ENCODE measurements at regions not wholly inside any gene's neighbourhood (a gene's known extent, or its start where the extent isn't known, plus 50 kb on each side); places are given as distances from the start of the nearest gene placed in this dataset.

GRCh38 chr13:67645874-67646467 is 415.8 kb upstream of the PCDH9 start:
- FAIRE-seq (no peak), ATAC-seq (no peak), DNase-seq (ENCODE audit: low read depth, low spot score) (no peak)
- H3K4me2 ChIP-seq (ENCODE audit: control insufficient read depth, insufficient read depth): no peak overlapping the region
- WGBS (ENCODE audit: insufficient coverage, insufficient replicate concordance, low lambda C conversion rate, missing lambda C conversion rate): 0% methylated on average over 4 of the region's 4 CpGs
- no peak overlapping the region for H3K4me3 ChIP-seq
- H4K20me1 ChIP-seq (ENCODE audit: control insufficient read depth, insufficient read depth): no peaks in the 10 kb centered on the region
- H3K27me3 ChIP-seq (replicated peaks in 1 of 2; ENCODE audit: control insufficient read depth in 2 of 2, insufficient read depth in 2 of 2, low read length in 1 of 2): no peaks in the 10 kb centered on the region
- in situ Hi-C loops (cut with MboI) (no loop called here), intact Hi-C loops (cut with micrococcal nuclease; ENCODE audit: unreplicated experiment) (no loop called here)
- H3K27ac ChIP-seq (ENCODE audit: control insufficient read depth, insufficient read depth): no peak overlapping the region
- no peaks in the 10 kb centered on the region for H3K9me3 ChIP-seq (replicated peaks; ENCODE audit: control insufficient read depth, insufficient read depth, low read length)
- no peak for TF ChIP-seq SPI1 (IDR thresholded peaks at IDR 0.05; ENCODE audit: borderline replicate concordance, insufficient read depth, low read depth, low read length)
- no peaks in the 10 kb centered on the region for H3K79me2 ChIP-seq (ENCODE audit: control insufficient read depth, insufficient read depth, low read length)
- H3K36me3 ChIP-seq (ENCODE audit: control insufficient read depth in 2 of 2, insufficient read depth in 2 of 2, low read length in 1 of 2): no peaks in the 10 kb centered on the region
- ChIA-PET SMC1A (ENCODE audit: uncharacterized antibody, unreplicated experiment) (interaction anchor here (1.1 kb wide), 1 partner anchor 9 kb away, joined by 3 read pairs; no protein-coding TSS in a partner anchor), POLR2A (no interaction called here), CTCF (no interaction called here), RAD21 (ENCODE audit: unreplicated experiment) (no interaction called here)
- BruUV-seq (replicated peaks): no TSS peak
- H3K4me1 ChIP-seq (ENCODE audit: control insufficient read depth, insufficient read depth, low read length): no peaks in the 10 kb centered on the region
- no peak overlapping the region for H3K9ac ChIP-seq (ENCODE audit: control insufficient read depth, insufficient read depth, low read length)
- H2AFZ ChIP-seq (ENCODE audit: control insufficient read depth, low read depth, low read length): no peak overlapping the region

DNA sequence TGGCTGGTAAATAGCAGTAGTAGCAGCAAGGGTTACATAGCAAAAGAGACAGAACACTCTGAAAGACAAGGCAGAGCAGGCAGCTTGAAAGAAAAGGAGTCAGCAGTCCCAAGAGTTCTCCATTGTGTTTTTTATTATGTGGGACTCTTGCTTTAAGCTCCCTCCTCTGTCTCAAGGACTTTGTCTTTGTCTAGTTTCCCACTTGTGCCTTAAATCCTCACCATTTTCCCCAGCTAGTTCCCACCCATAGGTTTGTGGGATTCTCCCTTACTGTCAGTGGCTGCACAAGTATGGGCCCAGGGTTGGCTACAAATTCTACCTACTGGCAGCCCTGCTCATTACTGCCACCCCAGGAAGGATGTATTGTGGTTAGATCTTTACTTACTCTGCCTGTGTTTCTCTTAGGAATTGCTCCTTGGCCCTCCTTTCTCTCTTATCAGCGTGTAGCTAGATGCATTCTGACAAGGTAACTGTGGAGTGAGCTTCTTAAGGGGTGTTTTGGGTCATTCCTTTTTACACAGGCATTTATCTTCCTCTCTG is 413.4 kb upstream of the PCDH9 start:
- ChIA-PET CTCF (no interaction called here), SMC1A (ENCODE audit: uncharacterized antibody, unreplicated experiment) (no interaction called here), RAD21 (ENCODE audit: unreplicated experiment) (no interaction called here), POLR2A (no interaction called here)
- Histone ChIP-seq H3K9ac (ENCODE audit: control insufficient read depth, insufficient read depth, low read length) (no peak overlapping the region), H3K4me3 (no peak overlapping the region), H3K79me2 (ENCODE audit: control insufficient read depth, insufficient read depth, low read length) (no peaks in the 10 kb centered on the region), H3K36me3 (ENCODE audit: control insufficient read depth in 2 of 2, insufficient read depth in 2 of 2, low read length in 1 of 2) (no peaks in the 10 kb centered on the region), H2AFZ (ENCODE audit: control insufficient read depth, low read depth, low read length) (no peak overlapping the region), H3K4me1 (ENCODE audit: control insufficient read depth, insufficient read depth, low read length) (no peaks in the 10 kb centered on the region), H4K20me1 (ENCODE audit: control insufficient read depth, insufficient read depth) (no peaks in the 10 kb centered on the region), H3K27ac (ENCODE audit: control insufficient read depth, insufficient read depth) (no peak overlapping the region), H3K4me2 (ENCODE audit: control insufficient read depth, insufficient read depth) (no peak overlapping the region), H3K9me3 (replicated peaks; ENCODE audit: control insufficient read depth, insufficient read depth, low read length) (no peaks in the 10 kb centered on the region), H3K27me3 (replicated peaks in 1 of 2; ENCODE audit: control insufficient read depth in 2 of 2, insufficient read depth in 2 of 2, low read length in 1 of 2) (no peaks in the 10 kb centered on the region)
- no TSS peak for BruUV-seq (replicated peaks)
- no peak for DNase-seq (ENCODE audit: low read depth, low spot score)
- WGBS (ENCODE audit: insufficient coverage, insufficient replicate concordance, low lambda C conversion rate, missing lambda C conversion rate): 0% methylated on average over 1 of the region's 1 CpG
- ATAC-seq: no peak
- in situ Hi-C loops (cut with MboI): no loop called here
- intact Hi-C loops (cut with micrococcal nuclease; ENCODE audit: unreplicated experiment): no loop called here
- FAIRE-seq: no peak
- no peak for TF ChIP-seq NFIC (IDR thresholded peaks at IDR 0.05; ENCODE audit: low read depth, low read length)
- TF ChIP-seq, protein P1, sequence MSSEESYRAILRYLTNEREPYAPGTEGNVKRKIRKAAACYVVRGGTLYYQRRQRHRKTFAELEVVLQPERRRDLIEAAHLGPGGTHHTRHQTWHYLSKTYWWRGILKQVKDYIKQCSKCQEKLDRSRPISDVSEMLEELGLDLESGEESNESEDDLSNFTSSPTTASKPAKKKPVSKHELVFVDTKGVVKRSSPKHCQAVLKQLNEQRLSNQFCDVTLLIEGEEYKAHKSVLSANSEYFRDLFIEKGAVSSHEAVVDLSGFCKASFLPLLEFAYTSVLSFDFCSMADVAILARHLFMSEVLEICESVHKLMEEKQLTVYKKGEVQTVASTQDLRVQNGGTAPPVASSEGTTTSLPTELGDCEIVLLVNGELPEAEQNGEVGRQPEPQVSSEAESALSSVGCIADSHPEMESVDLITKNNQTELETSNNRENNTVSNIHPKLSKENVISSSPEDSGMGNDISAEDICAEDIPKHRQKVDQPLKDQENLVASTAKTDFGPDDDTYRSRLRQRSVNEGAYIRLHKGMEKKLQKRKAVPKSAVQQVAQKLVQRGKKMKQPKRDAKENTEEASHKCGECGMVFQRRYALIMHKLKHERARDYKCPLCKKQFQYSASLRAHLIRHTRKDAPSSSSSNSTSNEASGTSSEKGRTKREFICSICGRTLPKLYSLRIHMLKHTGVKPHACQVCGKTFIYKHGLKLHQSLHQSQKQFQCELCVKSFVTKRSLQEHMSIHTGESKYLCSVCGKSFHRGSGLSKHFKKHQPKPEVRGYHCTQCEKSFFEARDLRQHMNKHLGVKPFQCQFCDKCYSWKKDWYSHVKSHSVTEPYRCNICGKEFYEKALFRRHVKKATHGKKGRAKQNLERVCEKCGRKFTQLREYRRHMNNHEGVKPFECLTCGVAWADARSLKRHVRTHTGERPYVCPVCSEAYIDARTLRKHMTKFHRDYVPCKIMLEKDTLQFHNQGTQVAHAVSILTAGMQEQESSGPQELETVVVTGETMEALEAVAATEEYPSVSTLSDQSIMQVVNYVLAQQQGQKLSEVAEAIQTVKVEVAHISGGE (CRISPR knock-in tag; IDR thresholded peaks at IDR 0.05): no peak
- TF ChIP-seq CREB1 (IDR thresholded peaks at IDR 0.05; ENCODE audit: low read depth): no peak
- TF ChIP-seq CBX5 (IDR thresholded peaks at IDR 0.05; ENCODE audit: low read depth): no peak
- no peak for TF ChIP-seq EGR1 (IDR thresholded peaks at IDR 0.05; ENCODE audit: borderline replicate concordance in 1 of 2, low read depth in 2 of 2, low read length in 2 of 2)
- no peak for TF ChIP-seq TCF12 (IDR thresholded peaks at IDR 0.05; ENCODE audit: low read depth, low read length)
- TF ChIP-seq ZBTB4 (CRISPR knock-in tag; IDR thresholded peaks at IDR 0.05): no peak
- no peak for TF ChIP-seq BACH1 (IDR thresholded peaks at IDR 0.05; ENCODE audit: borderline replicate concordance)
